ENCODE measurements at regions not wholly inside any gene's neighbourhood (a gene's known extent, or its start where the extent isn't known, plus 50 kb on each side); places are given as distances from the start of the nearest gene placed in this dataset.
"Not testable (repeated sequence)": the region's sequence is repeated elsewhere in the genome, so short reads cannot be mapped to it uniquely, and the experiment has no call there.

- H3K4me2 ChIP-seq (ENCODE audit: low read length); H3K27ac ChIP-seq (ENCODE audit: low read depth, low read length); H2BK120ac ChIP-seq (ENCODE audit: insufficient read depth, low read length, poor library complexity); H3K27me3 ChIP-seq (ENCODE audit: insufficient read depth, low read length); H2AK5ac ChIP-seq (ENCODE audit: low read length); H3K79me1 ChIP-seq (ENCODE audit: low read length); DNase-seq; H3K4me1 ChIP-seq (ENCODE audit: control insufficient read depth in 1 of 2, insufficient read depth in 2 of 2, low read length in 2 of 2); H4K91ac ChIP-seq (ENCODE audit: low read depth, low read length); H3K9ac ChIP-seq (ENCODE audit: low read length); H2BK12ac ChIP-seq (ENCODE audit: low read length); H3K79me2 ChIP-seq (ENCODE audit: control insufficient read depth, insufficient read depth, low read length, poor library complexity); H3K9me3 ChIP-seq (ENCODE audit: insufficient read depth, low read depth, low read length); H3K4me3 ChIP-seq (ENCODE audit: low read depth, low read length); H2AFZ ChIP-seq (ENCODE audit: insufficient read depth, low read length, poor library complexity); H3K23ac ChIP-seq (ENCODE audit: low read length); H3K4ac ChIP-seq (ENCODE audit: low read depth, low read length); H3K14ac ChIP-seq (ENCODE audit: low read length); H3K36me3 ChIP-seq (ENCODE audit: control insufficient read depth in 1 of 2, insufficient read depth in 2 of 2, low read length in 2 of 2); H2BK5ac ChIP-seq (ENCODE audit: low read depth, low read length, poor library complexity); H4K8ac ChIP-seq (ENCODE audit: low read depth, low read length); H4K12ac ChIP-seq (ENCODE audit: low read depth, low read length); H3K18ac ChIP-seq (ENCODE audit: low read length): not testable (repeated sequence)
- no CpG with 5 or more reads among the region's 2 CpGs for WGBS (ENCODE audit: extremely low coverage, insufficient coverage, insufficient read length)
These were observed 97.2 kb downstream of the FAM72C start for GRCh38 chr1:143874625-143875024.

- not testable (repeated sequence) for H3K4me1 ChIP-seq (ENCODE audit: control insufficient read depth in 1 of 2, insufficient read depth in 2 of 2, low read length in 2 of 2); H3K79me1 ChIP-seq (ENCODE audit: low read length); H2BK120ac ChIP-seq (ENCODE audit: insufficient read depth, low read length, poor library complexity); H3K27ac ChIP-seq (ENCODE audit: low read depth, low read length); H4K12ac ChIP-seq (ENCODE audit: low read depth, low read length); H4K8ac ChIP-seq (ENCODE audit: low read depth, low read length); H3K36me3 ChIP-seq (ENCODE audit: control insufficient read depth in 1 of 2, insufficient read depth in 2 of 2, low read length in 2 of 2); H3K4ac ChIP-seq (ENCODE audit: low read depth, low read length); H3K23ac ChIP-seq (ENCODE audit: low read length); H3K27me3 ChIP-seq (ENCODE audit: insufficient read depth, low read length); H3K14ac ChIP-seq (ENCODE audit: low read length); H3K4me3 ChIP-seq (ENCODE audit: low read depth, low read length); H3K9ac ChIP-seq (ENCODE audit: low read length); H3K9me3 ChIP-seq (ENCODE audit: insufficient read depth, low read depth, low read length); H2BK12ac ChIP-seq (ENCODE audit: low read length); H3K4me2 ChIP-seq (ENCODE audit: low read length); H4K91ac ChIP-seq (ENCODE audit: low read depth, low read length); H2AK5ac ChIP-seq (ENCODE audit: low read length); H2AFZ ChIP-seq (ENCODE audit: insufficient read depth, low read length, poor library complexity); H3K79me2 ChIP-seq (ENCODE audit: control insufficient read depth, insufficient read depth, low read length, poor library complexity); DNase-seq; H3K18ac ChIP-seq (ENCODE audit: low read length); H2BK5ac ChIP-seq (ENCODE audit: low read depth, low read length, poor library complexity)
- WGBS (ENCODE audit: extremely low coverage, insufficient coverage, insufficient read length): no CpG with 5 or more reads among the region's 5 CpGs
These were observed 98.1 kb downstream of the FAM72C start for GRCh38 chr1:143873650-143874049.

- not testable (repeated sequence) for H3K23ac ChIP-seq (ENCODE audit: low read length); H3K27ac ChIP-seq (ENCODE audit: low read depth, low read length); H2BK12ac ChIP-seq (ENCODE audit: low read length); H3K4me3 ChIP-seq (ENCODE audit: low read depth, low read length); H2AK5ac ChIP-seq (ENCODE audit: low read length); H3K4me2 ChIP-seq (ENCODE audit: low read length); H3K36me3 ChIP-seq (ENCODE audit: control insufficient read depth in 1 of 2, insufficient read depth in 2 of 2, low read length in 2 of 2); H3K79me2 ChIP-seq (ENCODE audit: control insufficient read depth, insufficient read depth, low read length, poor library complexity); H2AFZ ChIP-seq (ENCODE audit: insufficient read depth, low read length, poor library complexity); H2BK5ac ChIP-seq (ENCODE audit: low read depth, low read length, poor library complexity); DNase-seq; H3K9me3 ChIP-seq (ENCODE audit: insufficient read depth, low read depth, low read length); H3K14ac ChIP-seq (ENCODE audit: low read length); H3K27me3 ChIP-seq (ENCODE audit: insufficient read depth, low read length); H3K18ac ChIP-seq (ENCODE audit: low read length); H3K9ac ChIP-seq (ENCODE audit: low read length); H2BK120ac ChIP-seq (ENCODE audit: insufficient read depth, low read length, poor library complexity); H4K91ac ChIP-seq (ENCODE audit: low read depth, low read length); H3K4me1 ChIP-seq (ENCODE audit: control insufficient read depth in 1 of 2, insufficient read depth in 2 of 2, low read length in 2 of 2); H3K4ac ChIP-seq (ENCODE audit: low read depth, low read length); H4K12ac ChIP-seq (ENCODE audit: low read depth, low read length); H4K8ac ChIP-seq (ENCODE audit: low read depth, low read length); H3K79me1 ChIP-seq (ENCODE audit: low read length)
- WGBS (ENCODE audit: extremely low coverage, insufficient coverage, insufficient read length): no CpG with 5 or more reads among the region's 1 CpG
These were observed 101.4 kb downstream of the FAM72C start for GRCh38 chr1:143870388-143870787.

GRCh38 chr1:143867590-143868220, 104.1 kb downstream of the FAM72C start:
- not testable (repeated sequence) for H3K18ac ChIP-seq (ENCODE audit: low read length); H4K12ac ChIP-seq (ENCODE audit: low read depth, low read length); H4K8ac ChIP-seq (ENCODE audit: low read depth, low read length); H4K91ac ChIP-seq (ENCODE audit: low read depth, low read length); H3K14ac ChIP-seq (ENCODE audit: low read length); H3K23ac ChIP-seq (ENCODE audit: low read length); H3K27ac ChIP-seq (ENCODE audit: low read depth, low read length); H3K27me3 ChIP-seq (ENCODE audit: insufficient read depth, low read length); H3K79me2 ChIP-seq (ENCODE audit: control insufficient read depth, insufficient read depth, low read length, poor library complexity); DNase-seq; H2AFZ ChIP-seq (ENCODE audit: insufficient read depth, low read length, poor library complexity); H3K36me3 ChIP-seq (ENCODE audit: control insufficient read depth in 1 of 2, insufficient read depth in 2 of 2, low read length in 2 of 2); H3K79me1 ChIP-seq (ENCODE audit: low read length); H2BK120ac ChIP-seq (ENCODE audit: insufficient read depth, low read length, poor library complexity); H3K4me3 ChIP-seq (ENCODE audit: low read depth, low read length); H2BK12ac ChIP-seq (ENCODE audit: low read length); H2BK5ac ChIP-seq (ENCODE audit: low read depth, low read length, poor library complexity); H3K4ac ChIP-seq (ENCODE audit: low read depth, low read length); H3K4me1 ChIP-seq (ENCODE audit: control insufficient read depth in 1 of 2, insufficient read depth in 2 of 2, low read length in 2 of 2); H3K4me2 ChIP-seq (ENCODE audit: low read length); H3K9ac ChIP-seq (ENCODE audit: low read length); H3K9me3 ChIP-seq (ENCODE audit: insufficient read depth, low read depth, low read length); H2AK5ac ChIP-seq (ENCODE audit: low read length)
- WGBS (ENCODE audit: extremely low coverage, insufficient coverage, insufficient read length): no CpG with 5 or more reads among the region's 5 CpGs

All from trophoblast cell (in vitro differentiated cells and primary cell).